ENCODE measurements at regions not wholly inside any gene's neighbourhood (a gene's known extent, or its start where the extent isn't known, plus 50 kb on each side); places are given as distances from the start of the nearest gene placed in this dataset.

GRCh38 chr13:89916551-89916950 lies 1430.9 kb upstream of the MIR17HG start:
- DNase-seq: no peak

- DNase-seq: no peak
These were observed 1427.0 kb upstream of the MIR17HG start for GRCh38 chr13:89920461-89920860.

- no peak for DNase-seq
These were observed 1424.4 kb upstream of the MIR17HG start for GRCh38 chr13:89923052-89923451.

GRCh38 chr13:89923736-89924135 lies 1423.8 kb upstream of the MIR17HG start:
- no peak for DNase-seq

- DNase-seq: peak; percentile 4
These were observed 1422.4 kb upstream of the MIR17HG start for GRCh38 chr13:89925107-89925506.

- DNase-seq: no peak
These were observed 1416.6 kb upstream of the MIR17HG start for GRCh38 chr13:89930861-89931260.

GRCh38 chr13:89932902-89933301 lies 1414.6 kb upstream of the MIR17HG start:
- no peak for DNase-seq

- DNase-seq: no peak
These were observed 1411.2 kb upstream of the MIR17HG start for GRCh38 chr13:89936256-89936655.

- DNase-seq: no peak
These were observed 1410.1 kb upstream of the MIR17HG start for GRCh38 chr13:89937420-89937819.

GRCh38 chr13:89940383-89940782 lies 1407.1 kb upstream of the MIR17HG start:
- no peak for DNase-seq

- DNase-seq: no peak
These were observed 1404.3 kb upstream of the MIR17HG start for GRCh38 chr13:89943139-89943538.

GRCh38 chr13:89950225-89950624 lies 1397.3 kb upstream of the MIR17HG start:
- no peak for DNase-seq

GRCh38 chr13:89951341-89951740 lies 1396.1 kb upstream of the MIR17HG start:
- no peak for DNase-seq

- no peak for DNase-seq
These were observed 1393.9 kb upstream of the MIR17HG start for GRCh38 chr13:89953581-89953980.

- DNase-seq: no peak
These were observed 1391.7 kb upstream of the MIR17HG start for GRCh38 chr13:89955773-89956172.

GRCh38 chr13:89959074-89959473 lies 1388.4 kb upstream of the MIR17HG start:
- DNase-seq: no peak

- DNase-seq: no peak
These were observed 1382.2 kb upstream of the MIR17HG start for GRCh38 chr13:89965252-89965651.

GRCh38 chr13:89966524-89966923 lies 1381.0 kb upstream of the MIR17HG start:
- no peak for DNase-seq

- DNase-seq: no peak
These were observed 1379.8 kb upstream of the MIR17HG start for GRCh38 chr13:89967701-89968100.

- DNase-seq: no peak
These were observed 1379.0 kb upstream of the MIR17HG start for GRCh38 chr13:89968470-89968869.

- DNase-seq: no peak
These were observed 1377.2 kb upstream of the MIR17HG start for GRCh38 chr13:89970353-89970709.

- no peak for DNase-seq
These were observed 1370.3 kb upstream of the MIR17HG start for GRCh38 chr13:89977203-89977602.

- no peak for DNase-seq
These were observed 1366.6 kb upstream of the MIR17HG start for GRCh38 chr13:89980896-89981295.

GRCh38 chr13:89982407-89983095 lies 1364.9 kb upstream of the MIR17HG start:
- no peak for DNase-seq

GRCh38 chr13:89988206-89988605 lies 1359.3 kb upstream of the MIR17HG start:
- DNase-seq: peak; percentile 18

Measured in skin of body (tissue), 1 donor.